GM12878 (cell line): ENCODE measurements at regions not wholly inside any gene's neighbourhood (a gene's known extent, or its start where the extent isn't known, plus 50 kb on each side); places are given as distances from the start of the nearest gene placed in this dataset.

Experiments
- ATAC-seq: fragments of 200-7000 bp; cut with Tn5 transposase; 3 replicates; pipeline ENCODE4 v1.9.1; 2020; ENCODE audit warnings: mild to moderate bottlenecking, moderate library complexity
- BruUV-seq: library from RNA; stranded (reverse); fragments of 400-500 nt; replicated peaks from 2 replicates; lab custom pipeline; 2021; lab: Mats Ljungman, UMichigan
- CTCF ChIA-PET: fragments of 300-600 bp; sonication (Branson Sonifier 250); formaldehyde crosslinking; extraction: SDS; loops from one replicate; lab custom pipeline; 2021; ENCODE audit warnings: inconsistent platforms; lab: Yijun Ruan, JAX
- POLR2A ChIA-PET: fragments of 350-600 bp; formaldehyde crosslinking; extraction: SDS; loops from one replicate; lab custom pipeline; 2021; ENCODE audit warnings: inconsistent platforms; lab: Charles Lee
- RAD21 ChIA-PET: fragments of 300-600 bp; sonication (Branson Sonifier 250); formaldehyde crosslinking; loops from one replicate; lab custom pipeline; 2023; ENCODE audit warnings: antibody characterized with exemption; ENCODE audit not compliant: unreplicated experiment; lab: Charles Lee
- SMC1A ChIA-PET: fragments of 300-600 bp; sonication (Branson Sonifier 250); formaldehyde crosslinking; loops from one replicate; lab custom pipeline; 2023; ENCODE audit not compliant: unreplicated experiment, uncharacterized antibody; lab: Charles Lee
- DNase-seq: peaks from one replicate; pipeline ENCODE4 v3.0.0-alpha.2; 2011; ENCODE audit warnings: low read depth, low spot score
- FAIRE-seq: peaks from 3 replicates; lab custom pipeline; 2011; peaks lifted over from hg19 to GRCh38; lab: Jason Lieb, UNC
- H2AFZ ChIP-seq: 2 replicates; pipeline ENCODE4 v1.6.0; 2011; ENCODE audit warnings: low read depth, low read length, control low read depth; ENCODE audit not compliant: control insufficient read depth
- H3K27ac ChIP-seq: 2 replicates; pipeline ENCODE4 v1.5.1; 2011; ENCODE audit warnings: control low read depth; ENCODE audit not compliant: control insufficient read depth, insufficient read depth
- H3K27me3 ChIP-seq, 2 experiments: replicated peaks in 1 of 2; 2 replicates each; pipeline versions ENCODE4 v1.6.0 to v1.6.1; 2011; ENCODE audit warnings: low read length in 1 of 2; ENCODE audit not compliant: control insufficient read depth in 2 of 2, insufficient read depth in 2 of 2
- H3K36me3 ChIP-seq, 2 experiments: 2 replicates each; pipeline ENCODE4 v1.5.1; 2011; ENCODE audit warnings: low read length in 1 of 2; ENCODE audit not compliant: control insufficient read depth in 2 of 2, insufficient read depth in 2 of 2
- H3K4me1 ChIP-seq: 2 replicates; pipeline ENCODE4 v1.6.1; 2011; ENCODE audit warnings: mild to moderate bottlenecking, low read length, moderate library complexity, mixed read lengths; ENCODE audit not compliant: control insufficient read depth, insufficient read depth
- H3K4me2 ChIP-seq: 2 replicates; pipeline ENCODE4 v1.6.0; 2011; ENCODE audit warnings: control low read depth; ENCODE audit not compliant: control insufficient read depth, insufficient read depth
- H3K4me3 ChIP-seq: fragments of 200-600 bp; sonication (generic); 2 replicates; pipeline ENCODE4 v1.5.1; 2016
- H3K79me2 ChIP-seq: 2 replicates; pipeline ENCODE4 v1.6.0; 2011; ENCODE audit warnings: low read length; ENCODE audit not compliant: control insufficient read depth, insufficient read depth
- H3K9ac ChIP-seq: 2 replicates; pipeline ENCODE4 v1.8.0; 2011; ENCODE audit warnings: low read length, control low read depth, mixed read lengths; ENCODE audit not compliant: control insufficient read depth, insufficient read depth
- H3K9me3 ChIP-seq: replicated peaks from 3 replicates; pipeline ENCODE4 v1.5.1; 2011; ENCODE audit warnings: mild to moderate bottlenecking, low read length; ENCODE audit not compliant: control insufficient read depth, insufficient read depth
- H4K20me1 ChIP-seq: 2 replicates; pipeline ENCODE4 v1.6.0; 2011; ENCODE audit not compliant: control insufficient read depth, insufficient read depth
- CREB1 ChIP-seq: IDR thresholded peaks from 2 replicates; pipeline ENCODE4 v1.6.1; 2012; ENCODE audit warnings: low read depth, mild to moderate bottlenecking, inconsistent platforms
- in situ Hi-C: fragments of 300-500 bp; cut with MboI; formaldehyde crosslinking; loops from 9 replicates; pipeline ENCODE4 v1.14.3; 2018; ENCODE audit warnings: mixed read lengths
- intact Hi-C: fragments of 100-400 bp; cut with micrococcal nuclease; formaldehyde crosslinking; loops from one replicate; pipeline ENCODE4 v1.14.2; 2022; ENCODE audit not compliant: unreplicated experiment
- TF ChIP-seq, protein P1 (sequence below): IDR thresholded peaks from 2 replicates; pipeline ENCODE4 v1.6.1; 2012; ENCODE audit warnings: mild to moderate bottlenecking, low read depth, low read length

- POLR2A ChIA-PET: no interaction called here
- FAIRE-seq: no peak
These were observed 1399.9 kb downstream of the PLA2G4A start for GRCh38 chr1:188228623-188229022.

More at GRCh38 chr1:188228623-188229022, 1399.9 kb downstream of the PLA2G4A start:
- no peak overlapping the region for H3K4me2 ChIP-seq
- ATAC-seq (no peak), DNase-seq (no peak)
- no peaks in the 10 kb centered on the region for H3K36me3 ChIP-seq
- no TSS peak for BruUV-seq
- H3K9ac ChIP-seq: no peak overlapping the region
- H3K27ac ChIP-seq: no peak overlapping the region
- RAD21 ChIA-PET: no interaction called here
- H3K4me3 ChIP-seq: no peak overlapping the region
- H3K27me3 ChIP-seq: no peaks in the 10 kb centered on the region
- H3K9me3 ChIP-seq: no peaks in the 10 kb centered on the region
- CTCF ChIA-PET: no interaction called here
- SMC1A ChIA-PET: interaction anchor here (0.6 kb wide), 1 partner anchor 205 kb away, joined by 3 read pairs; no protein-coding TSS in a partner anchor
- no peak overlapping the region for H2AFZ ChIP-seq
- H3K4me1 ChIP-seq: no peaks in the 10 kb centered on the region
- H4K20me1 ChIP-seq: no peaks in the 10 kb centered on the region
- in situ Hi-C loops: no loop called here
- H3K79me2 ChIP-seq: no peaks in the 10 kb centered on the region
- TF ChIP-seq, protein P1, sequence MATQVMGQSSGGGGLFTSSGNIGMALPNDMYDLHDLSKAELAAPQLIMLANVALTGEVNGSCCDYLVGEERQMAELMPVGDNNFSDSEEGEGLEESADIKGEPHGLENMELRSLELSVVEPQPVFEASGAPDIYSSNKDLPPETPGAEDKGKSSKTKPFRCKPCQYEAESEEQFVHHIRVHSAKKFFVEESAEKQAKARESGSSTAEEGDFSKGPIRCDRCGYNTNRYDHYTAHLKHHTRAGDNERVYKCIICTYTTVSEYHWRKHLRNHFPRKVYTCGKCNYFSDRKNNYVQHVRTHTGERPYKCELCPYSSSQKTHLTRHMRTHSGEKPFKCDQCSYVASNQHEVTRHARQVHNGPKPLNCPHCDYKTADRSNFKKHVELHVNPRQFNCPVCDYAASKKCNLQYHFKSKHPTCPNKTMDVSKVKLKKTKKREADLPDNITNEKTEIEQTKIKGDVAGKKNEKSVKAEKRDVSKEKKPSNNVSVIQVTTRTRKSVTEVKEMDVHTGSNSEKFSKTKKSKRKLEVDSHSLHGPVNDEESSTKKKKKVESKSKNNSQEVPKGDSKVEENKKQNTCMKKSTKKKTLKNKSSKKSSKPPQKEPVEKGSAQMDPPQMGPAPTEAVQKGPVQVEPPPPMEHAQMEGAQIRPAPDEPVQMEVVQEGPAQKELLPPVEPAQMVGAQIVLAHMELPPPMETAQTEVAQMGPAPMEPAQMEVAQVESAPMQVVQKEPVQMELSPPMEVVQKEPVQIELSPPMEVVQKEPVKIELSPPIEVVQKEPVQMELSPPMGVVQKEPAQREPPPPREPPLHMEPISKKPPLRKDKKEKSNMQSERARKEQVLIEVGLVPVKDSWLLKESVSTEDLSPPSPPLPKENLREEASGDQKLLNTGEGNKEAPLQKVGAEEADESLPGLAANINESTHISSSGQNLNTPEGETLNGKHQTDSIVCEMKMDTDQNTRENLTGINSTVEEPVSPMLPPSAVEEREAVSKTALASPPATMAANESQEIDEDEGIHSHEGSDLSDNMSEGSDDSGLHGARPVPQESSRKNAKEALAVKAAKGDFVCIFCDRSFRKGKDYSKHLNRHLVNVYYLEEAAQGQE: peak; percentile 63
- TF ChIP-seq CREB1: no peak
- TF ChIP-seq, all 136 proteins: peak for 1
- intact Hi-C loops: no loop called here
